TTC549 (cell line): ENCODE measurements at regions not wholly inside any gene's neighbourhood (a gene's known extent, or its start where the extent isn't known, plus 50 kb on each side); places are given as distances from the start of the nearest gene placed in this dataset.

Experiments used
- FAIRE-seq: peaks from 2 replicates; lab custom pipeline; 2012; peaks lifted over from hg19 to GRCh38; lab: Jason Lieb, UNC

DNA sequence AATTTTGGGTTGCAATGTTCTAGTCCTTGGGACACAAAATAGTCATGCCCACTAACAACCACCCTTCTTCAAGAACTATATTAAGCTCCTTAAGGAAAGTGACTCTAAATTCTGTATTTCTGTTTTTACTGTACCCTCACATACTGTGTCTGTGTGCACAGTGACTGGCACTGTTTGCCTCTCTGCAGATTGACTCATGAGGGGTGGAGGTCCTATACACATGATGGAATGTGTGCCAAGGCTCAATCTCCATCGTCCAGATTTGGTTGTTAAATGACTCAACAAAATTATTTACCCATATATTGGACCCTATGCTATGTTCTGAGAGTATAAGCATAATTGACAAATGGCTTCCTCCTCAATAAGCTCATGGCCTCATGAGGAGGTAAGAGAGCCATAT, 126.6 kb upstream of the CWC22 start:
- FAIRE-seq, result no peak

DNA sequence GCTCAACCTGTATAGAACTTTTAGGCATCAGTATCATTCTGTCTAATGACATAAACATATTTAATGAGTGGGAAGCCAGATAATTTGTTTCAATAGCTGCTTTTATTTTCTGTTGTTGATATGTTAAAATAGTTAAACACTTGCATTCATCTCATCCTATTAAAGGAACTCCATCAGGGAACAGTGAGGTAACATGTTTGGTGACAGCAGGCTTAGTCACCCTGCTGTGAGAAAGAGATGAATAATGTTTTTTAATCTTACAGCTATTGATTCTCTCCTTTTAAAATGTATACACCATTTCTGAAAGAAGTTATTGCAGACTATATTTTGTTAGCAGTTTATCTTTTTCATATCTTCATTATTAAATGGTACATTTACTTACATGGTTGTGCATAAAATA, 123.3 kb upstream of the CWC22 start:
- no peak for FAIRE-seq

DNA sequence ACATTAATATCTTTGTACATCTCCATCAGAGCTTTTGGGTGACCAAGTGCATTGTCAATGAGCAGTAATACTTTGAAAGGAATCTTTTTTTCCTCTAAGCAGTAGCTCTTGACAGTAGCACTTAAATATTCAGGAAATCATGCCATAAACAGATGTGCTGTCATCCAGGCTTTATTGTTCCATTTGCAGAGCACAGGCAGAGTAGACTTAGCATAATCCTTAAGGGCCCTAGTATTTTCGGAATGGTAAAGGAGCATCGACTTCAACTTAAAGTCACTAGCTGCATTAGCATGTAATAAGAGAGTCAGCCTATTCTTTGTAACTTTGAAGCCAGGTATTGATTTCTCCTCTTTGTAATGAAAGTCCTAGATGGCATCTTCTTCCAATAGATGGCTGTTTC, 121.8 kb upstream of the CWC22 start:
- no peak for FAIRE-seq

DNA sequence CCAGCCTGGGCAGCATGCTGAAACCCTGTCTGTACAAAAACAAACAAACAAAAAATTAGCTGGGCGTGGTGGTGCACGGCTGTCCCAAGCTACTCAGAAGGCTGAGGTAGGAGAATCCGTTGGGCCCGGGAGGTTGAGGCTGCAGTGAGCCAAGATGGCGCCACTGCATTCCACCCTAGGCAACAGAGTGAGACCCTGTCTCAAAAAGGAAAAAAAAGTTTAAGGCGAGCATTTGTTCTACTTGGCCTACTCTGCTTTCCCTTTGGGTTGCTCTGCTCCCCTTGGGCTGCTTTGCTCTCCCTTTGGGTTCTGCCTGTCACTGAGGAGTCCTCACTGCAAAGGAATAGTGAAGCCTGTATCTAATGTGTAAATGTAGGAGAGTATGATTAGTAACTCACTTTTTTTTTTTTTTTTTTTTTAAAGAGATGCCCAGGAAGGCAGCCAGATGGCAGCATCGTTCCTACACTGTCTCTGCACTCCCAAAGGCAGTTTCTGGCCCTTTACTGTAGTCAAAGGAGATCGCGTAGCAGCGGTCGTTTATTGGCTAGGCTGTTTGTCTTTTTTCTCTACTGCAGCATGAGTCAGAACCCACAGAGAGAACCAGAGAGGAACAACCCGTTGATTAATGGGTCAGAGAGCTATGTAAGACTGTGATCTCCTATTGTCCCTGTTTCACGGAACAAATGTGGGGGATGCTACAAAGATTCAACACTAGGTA, 118.3 kb upstream of the CWC22 start:
- FAIRE-seq, result no peak

DNA sequence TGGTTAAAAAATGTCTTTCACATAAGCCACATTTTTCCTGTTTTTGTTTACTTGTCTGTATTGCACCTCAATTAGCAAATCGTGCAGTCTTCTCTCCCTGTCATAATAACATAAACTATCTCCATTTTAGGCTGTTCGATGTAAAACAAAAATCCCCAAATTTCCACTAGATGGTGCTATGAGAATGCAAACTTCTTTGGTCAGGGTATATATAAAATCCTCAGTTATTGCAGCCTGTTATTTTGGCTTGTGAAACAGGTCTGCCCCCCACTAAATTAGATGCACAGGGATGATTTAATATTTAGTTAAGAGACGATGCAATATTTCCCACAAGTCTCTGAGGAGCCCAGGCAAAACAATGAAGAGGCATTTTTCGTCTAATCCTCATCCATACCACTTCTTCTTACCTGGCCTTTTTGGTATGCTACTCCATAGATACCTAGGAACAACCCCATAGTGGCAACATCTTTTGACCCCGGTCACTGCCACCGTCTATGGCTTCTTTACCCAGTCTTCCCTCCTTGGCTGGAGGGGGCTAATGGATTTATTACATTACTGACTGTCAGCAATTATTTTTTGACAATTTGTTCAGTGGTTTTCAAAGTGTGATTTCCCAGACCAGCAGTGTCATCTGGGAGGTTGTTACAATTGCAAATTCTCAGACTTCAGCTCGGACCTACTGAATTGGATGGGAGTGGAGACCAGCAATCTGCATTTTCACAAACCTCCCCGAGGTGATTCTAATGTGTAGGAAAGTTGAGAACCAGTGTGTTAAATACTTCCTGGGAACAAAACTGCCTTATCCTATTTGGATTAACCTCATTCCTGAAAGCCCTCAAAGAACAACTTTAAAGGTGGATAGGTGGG, 117.4 kb upstream of the CWC22 start:
- peak; percentile 66 for FAIRE-seq

DNA sequence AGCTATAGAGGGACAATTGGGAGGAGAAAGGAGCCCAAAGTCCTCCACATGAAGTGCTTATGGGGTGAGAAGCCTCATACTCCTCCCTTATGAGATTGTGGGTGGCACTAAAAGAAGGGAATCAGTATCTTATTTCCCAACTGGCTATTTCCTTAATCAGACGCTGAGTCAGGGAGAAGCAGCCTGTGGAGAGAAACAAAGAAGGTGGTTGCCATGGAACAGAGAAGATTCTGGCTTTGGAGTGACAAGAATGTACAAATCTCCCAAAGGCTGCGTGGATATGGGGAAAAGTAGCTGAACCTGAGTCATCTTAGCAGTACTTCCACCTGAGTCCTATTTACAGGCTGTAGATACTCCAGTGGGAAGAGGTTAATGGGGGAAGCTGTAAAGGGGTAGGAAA, 115.8 kb upstream of the CWC22 start:
- FAIRE-seq, result no peak

DNA sequence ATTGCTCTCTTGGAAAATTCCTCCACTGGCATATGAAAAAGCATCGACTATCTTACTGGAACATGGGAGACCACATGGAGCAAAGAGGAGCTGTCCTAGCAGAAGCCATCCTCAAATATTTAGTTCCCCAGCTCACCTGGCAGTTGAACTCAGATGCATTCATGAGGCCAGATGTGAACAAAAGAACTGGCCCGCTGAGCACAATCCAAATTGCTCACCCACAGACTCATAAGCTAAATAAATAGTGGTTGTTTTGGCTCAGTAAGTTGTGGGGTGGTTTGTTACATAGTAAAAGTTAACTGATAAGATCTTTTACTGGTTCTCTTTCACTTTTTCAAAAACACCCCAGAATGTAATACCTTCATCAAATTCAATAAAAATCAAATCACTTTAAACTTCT, 108.6 kb upstream of the CWC22 start:
- FAIRE-seq, result no peak

DNA sequence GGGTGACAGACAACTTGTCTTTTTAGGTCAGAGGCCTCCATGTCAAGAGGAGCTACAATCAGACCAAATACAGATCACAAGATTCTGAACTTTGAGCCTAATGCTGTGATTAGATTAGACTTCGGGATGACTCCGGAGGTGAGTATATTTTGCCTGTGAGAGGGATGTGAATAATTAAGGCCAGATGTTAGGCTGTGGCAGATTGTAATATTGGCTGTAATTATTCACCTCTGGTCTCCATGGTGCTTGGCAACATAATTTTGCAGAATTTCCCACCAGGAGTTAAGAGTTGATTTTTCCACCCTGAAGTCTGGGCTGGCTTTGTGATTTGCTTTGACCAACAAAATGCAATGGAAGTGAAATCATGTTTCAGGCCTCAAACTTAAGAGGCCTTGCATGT, 108.2 kb upstream of the CWC22 start:
- FAIRE-seq, result no peak

DNA sequence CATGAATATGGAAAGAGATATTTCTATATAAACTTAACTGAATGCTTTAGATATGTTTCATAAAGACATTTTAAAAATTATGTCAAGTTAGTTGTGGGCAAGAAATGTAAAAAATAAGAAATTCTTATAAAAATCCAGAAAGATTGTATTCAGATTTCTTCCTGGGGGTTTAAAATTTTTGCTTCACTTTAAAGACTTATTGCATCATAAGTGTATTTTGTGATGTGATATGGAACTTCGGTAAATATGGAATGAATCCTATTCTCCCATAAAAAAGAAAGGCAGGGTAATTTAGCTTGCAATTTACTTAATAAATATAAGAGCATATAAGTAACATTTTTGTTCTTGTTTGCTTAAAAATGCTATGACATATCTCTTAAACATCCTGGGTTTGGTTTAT, 104.8 kb upstream of the CWC22 start:
- no peak for FAIRE-seq

DNA sequence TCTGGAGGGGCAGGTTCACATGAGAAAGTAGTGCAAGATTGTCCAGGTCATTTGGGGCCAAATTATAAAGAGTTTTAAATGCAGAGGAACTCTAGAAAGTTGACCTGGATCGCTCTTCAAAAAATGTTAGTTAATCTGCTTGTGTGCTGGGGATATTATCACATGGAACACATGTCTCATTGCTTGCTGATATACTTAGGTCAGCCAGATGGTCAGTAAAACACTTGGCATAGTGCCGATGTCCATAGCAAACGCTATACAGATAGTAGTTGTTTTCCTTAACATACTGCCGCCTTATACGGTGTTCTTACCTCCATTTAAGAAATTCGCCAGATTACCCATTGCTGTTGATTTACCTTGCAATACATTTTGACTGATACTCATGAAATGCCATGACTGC, 103.4 kb upstream of the CWC22 start:
- no peak for FAIRE-seq

DNA sequence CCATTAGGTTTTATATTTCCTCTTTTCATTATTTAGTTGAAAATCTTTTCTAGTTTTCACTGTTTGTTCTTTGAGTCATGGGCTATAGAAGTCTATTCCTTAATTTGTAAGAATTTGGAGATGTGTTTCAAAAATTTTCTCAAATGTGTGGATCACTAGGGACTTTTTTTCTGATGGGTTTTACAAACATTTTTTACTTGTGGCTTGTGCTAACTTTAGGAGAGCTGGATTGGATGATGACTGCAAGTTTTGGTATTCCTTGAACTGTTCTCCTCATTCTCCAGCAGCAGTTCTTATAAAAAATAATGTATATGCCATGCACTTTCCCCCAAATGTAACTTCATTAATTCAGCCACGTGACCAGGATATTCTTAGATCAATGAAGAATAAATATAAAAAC, 94.7 kb upstream of the CWC22 start:
- no peak for FAIRE-seq

DNA sequence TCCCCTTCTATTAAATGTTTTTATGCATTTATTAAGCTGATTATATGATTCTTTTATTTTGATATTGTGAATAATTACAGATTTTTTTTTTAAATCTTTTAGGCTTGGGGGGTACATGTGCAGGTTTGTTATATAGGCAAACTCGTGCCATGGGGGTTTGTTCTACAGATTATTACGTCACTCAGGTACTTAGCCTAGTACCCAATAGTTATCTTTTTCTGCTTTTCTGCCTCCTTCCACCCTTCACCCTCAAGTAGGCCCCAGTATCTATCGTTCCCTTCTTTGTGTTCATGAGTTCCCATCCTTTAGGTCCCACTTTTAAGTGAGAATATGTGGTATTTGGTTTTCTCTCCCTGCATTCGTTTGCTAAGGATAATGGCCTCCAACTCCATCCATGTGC, 92.2 kb upstream of the CWC22 start:
- FAIRE-seq, result no peak

DNA sequence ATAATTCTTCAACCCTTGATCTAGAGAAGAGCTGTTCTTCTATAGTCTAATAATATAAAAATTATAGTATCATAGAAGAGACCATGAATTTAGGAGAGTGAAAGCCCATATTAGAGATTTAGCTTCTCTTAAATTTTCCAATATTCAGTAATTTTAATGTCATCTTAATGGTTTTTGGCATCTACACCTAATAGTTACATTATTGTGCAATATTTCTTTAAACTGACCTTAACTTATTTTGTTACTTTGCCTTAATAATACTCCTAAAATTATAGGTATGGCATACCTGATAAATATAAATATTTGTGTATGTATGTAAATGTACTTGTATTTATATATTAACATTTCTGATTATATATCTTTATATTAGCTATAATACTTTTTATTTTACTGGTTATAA, 78.0 kb upstream of the CWC22 start:
- no peak for FAIRE-seq

DNA sequence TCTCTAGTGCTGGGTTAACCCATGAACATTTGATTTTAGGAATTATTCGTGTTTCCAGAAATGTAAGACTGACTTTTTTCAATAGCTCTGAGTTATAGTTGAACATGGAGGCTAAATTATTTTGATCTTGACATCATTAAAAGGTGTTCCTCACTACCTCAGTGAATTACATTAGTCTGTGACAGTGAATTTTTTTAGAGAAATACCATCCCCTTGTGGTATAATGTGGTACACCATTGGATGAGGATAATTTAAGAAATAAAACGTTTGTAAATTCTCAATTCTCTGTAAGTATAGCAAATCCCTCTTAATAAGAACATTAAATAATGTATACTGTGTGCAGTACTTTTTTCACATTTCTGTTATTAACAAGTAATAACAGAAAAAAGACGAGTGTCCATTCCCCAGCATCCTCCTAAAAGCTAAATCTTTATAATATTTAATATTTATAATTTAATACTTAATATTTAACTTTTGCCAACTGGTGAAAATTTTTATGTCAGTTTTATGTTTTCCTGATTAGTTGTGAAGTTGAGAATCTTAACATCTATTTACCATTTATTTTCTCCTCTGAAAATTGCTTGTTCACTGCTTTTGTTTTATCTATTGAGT, 70.3 kb upstream of the CWC22 start:
- FAIRE-seq, result peak; percentile 31

DNA sequence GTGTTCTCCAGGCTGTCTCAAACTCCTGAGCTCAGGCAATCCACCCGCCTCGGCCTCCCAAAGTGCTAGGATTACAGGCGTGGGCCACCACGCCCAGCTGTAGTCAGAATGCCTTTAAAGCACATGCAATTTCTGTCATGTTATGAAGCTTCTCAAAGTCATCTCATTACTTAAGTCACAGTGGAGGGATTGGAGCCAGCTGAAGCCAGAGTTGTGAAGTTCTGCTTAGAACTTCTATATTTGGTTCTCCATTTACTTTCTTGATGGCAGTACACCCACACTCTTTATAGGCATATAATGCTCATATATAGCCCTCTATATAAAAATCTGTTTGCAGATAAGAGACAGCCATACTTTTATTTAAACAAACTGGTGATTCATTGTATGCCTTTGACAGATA, 68.8 kb upstream of the CWC22 start:
- FAIRE-seq, result no peak

DNA sequence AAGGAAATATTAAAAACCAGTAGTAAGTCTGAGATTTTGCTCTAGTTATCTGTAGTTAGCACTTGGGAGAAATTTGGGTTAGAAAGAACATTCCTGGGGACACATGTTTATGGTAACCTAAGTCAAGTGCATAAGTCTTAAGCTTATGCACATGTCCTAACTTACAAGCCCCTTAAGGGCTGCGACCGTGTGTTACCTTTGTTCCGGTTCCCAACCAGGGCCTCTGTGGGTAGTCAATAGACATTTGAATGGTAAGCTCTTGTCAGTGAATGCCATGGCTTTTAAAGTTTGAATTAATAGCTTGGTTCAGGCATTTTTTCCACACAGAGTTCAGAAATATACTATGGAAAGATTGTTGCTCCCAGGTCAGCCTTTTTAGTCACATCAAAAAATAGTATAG, 64.7 kb upstream of the CWC22 start:
- FAIRE-seq, result no peak

DNA sequence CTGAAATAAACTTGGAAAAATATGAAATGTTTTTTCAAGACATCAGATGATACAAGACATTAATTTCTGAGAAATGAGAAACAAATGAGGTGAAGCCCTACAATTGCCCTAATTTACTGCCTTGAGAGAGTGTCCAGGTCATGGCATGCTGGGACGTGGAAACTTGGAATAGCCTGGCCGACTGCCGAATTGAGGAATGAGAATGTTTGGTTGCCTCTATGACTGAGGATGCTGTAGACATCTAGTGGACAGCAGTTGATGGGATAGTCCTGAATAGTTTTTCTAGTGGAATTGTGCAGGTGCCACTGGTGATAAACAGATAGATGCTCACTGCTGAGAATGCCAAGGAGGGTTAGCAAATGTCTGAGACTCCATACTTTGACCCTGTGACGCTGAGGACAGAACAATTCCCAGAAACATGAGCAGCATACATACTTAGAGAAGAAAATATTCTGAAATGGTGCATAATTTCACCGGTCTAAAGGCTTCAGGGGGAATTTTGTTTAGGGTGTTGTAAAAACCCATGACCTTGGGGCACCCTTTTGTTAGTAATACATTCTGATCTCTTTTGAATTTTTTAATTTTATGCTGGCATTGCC, 56.5 kb upstream of the CWC22 start:
- FAIRE-seq, result no peak

DNA sequence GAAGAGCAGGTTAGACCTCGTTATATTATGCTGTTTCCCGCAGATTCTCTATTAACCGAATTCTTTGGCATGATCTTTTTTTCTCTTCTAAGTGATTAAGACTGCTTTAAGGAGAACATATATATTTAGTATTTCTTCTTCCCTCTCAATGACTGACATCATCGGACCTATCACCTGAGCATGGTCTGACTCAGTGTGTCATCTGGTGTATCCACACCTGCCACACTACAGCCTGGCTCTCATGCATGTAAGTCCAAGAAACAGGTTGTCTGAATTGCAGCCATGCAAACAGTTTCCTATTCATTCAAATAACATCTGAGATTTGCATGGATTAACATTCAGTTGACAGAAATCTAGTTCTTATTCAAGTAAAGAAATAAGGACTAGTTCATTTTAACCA, 55.1 kb upstream of the CWC22 start:
- no peak for FAIRE-seq

DNA sequence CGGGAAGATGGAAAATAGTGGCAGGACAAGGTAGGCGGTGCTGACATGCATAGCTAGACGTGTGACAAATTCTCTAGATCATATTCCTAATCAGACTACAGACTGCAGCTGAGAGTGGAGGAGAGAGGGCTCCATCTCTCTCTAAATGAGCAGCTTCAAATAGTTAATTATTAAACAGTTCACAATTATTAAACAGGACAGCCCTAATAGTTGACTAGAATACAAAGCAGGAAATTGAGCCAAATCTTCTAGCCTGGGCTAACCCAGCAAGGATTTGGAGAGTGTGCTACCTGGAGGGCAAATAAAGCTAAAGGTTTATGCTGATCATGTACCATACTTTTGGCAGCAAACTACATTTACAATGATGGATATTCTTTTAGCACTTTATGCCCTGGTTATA, 54.4 kb upstream of the CWC22 start:
- FAIRE-seq, result no peak

DNA sequence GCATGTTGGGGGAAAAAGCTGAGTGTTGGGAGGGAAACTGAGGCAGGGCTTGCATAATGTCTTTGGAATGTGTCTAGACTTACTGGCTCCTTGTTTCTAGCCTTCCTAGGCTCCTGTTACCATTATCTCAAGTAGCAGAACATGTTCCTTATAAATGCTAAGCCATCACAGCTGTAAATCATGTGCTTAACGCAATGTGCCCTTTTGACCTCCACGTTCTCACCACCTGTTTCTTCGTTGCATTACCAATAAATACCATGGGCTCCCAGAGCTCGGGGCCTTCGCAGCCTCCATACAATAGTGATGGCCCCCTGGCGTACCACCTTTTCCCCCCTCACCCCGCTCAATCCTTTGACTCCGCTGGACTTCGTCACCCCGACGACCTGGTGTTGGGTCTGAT, 54.0 kb upstream of the CWC22 start:
- no peak for FAIRE-seq

DNA sequence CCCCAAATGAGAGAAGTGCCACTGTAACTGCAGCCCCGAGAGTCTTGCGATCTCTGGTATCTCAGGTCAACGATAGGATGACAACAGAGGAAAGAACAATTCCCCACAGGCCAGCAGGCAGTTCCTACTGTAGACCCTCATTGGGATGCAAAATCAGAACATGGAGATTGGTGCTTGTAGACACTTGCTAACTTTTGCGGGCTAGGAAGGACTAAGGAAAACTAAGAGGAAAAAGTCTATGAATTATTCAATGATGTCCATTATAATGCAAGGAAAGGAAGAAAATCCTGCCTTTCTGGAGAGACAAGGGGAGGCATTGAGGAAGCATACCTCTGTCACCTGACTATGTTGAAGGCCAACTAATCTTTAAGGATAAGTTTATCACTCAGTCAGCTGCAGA, 51.9 kb upstream of the CWC22 start:
- no peak for FAIRE-seq

DNA sequence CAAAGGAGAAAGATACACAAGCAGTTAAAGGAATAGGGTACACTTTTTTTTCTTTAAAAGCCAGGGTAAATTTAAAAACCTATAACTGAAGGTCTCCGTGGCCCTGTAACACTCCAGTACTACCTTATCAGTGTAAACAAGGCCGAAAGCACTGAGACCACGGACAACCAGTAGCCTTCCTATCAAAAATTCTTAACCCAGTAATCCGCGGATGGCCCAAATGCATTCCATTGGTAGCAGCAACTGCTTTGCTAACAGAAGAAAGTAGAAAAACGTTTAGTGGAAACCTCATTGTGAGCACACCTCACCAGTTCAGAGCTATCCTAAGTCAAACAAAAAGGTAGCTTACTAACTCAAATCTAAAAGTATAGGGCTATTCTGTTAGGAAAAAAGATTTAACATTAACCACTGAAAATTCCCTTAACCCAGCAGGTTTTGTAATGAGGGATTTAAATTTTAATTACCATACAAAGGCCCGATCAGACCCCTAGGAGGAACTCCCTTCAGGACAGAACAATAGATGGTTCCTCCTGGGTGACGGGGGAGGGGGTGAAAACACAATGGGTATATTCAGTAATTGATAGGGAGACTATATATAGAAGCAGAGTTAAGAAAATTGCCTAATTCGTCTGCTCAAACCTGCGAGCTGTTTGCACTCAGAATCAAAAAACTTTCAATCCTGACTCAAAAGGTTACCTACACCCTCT, 50.8 kb upstream of the CWC22 start:
- no peak for FAIRE-seq
